ENCODE measurements at regions not wholly inside any gene's neighbourhood (a gene's known extent, or its start where the extent isn't known, plus 50 kb on each side); places are given as distances from the start of the nearest gene placed in this dataset.
A peak's percentile ranks its signal among the peaks of the same experiment; 100 is the strongest.

DNA sequence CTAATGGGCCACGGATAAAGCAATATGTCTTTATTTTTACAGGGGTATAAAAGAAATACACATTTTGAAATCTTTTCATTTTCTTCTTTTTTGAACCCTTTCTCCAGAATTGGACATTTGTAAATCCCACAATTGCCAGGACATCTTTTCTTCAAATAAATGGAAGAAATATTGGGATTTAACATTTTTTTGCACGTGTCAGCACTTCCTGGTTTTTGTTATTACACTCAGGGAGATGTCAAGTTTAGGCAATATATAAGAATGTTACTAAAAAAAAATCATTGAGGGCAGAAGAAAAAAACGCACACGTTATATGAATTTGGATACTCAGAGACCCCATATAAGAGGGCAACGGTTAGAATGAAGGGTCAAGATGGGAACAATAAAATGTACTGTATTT lies 78.3 kb upstream of the TMCO5A start:
- H3K27me3 Mint-ChIP-seq (ENCODE audit: insufficient read depth): peaks cover 2% of the 10 kb centered on the region; the same call in 1 of the 2 replicates
- H3K9me3 Mint-ChIP-seq: no peaks in the 10 kb centered on the region
- no peak overlapping the region for H3K27ac Mint-ChIP-seq
- H3K4me3 Mint-ChIP-seq: no peak overlapping the region
- H3K36me3 Mint-ChIP-seq (ENCODE audit: low read depth): no peaks in the 10 kb centered on the region
- H3K4me1 Mint-ChIP-seq (ENCODE audit: low read depth): peaks cover 13% of the 10 kb centered on the region
- TF ChIP-seq, protein P1, sequence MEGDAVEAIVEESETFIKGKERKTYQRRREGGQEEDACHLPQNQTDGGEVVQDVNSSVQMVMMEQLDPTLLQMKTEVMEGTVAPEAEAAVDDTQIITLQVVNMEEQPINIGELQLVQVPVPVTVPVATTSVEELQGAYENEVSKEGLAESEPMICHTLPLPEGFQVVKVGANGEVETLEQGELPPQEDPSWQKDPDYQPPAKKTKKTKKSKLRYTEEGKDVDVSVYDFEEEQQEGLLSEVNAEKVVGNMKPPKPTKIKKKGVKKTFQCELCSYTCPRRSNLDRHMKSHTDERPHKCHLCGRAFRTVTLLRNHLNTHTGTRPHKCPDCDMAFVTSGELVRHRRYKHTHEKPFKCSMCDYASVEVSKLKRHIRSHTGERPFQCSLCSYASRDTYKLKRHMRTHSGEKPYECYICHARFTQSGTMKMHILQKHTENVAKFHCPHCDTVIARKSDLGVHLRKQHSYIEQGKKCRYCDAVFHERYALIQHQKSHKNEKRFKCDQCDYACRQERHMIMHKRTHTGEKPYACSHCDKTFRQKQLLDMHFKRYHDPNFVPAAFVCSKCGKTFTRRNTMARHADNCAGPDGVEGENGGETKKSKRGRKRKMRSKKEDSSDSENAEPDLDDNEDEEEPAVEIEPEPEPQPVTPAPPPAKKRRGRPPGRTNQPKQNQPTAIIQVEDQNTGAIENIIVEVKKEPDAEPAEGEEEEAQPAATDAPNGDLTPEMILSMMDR (IDR thresholded peaks at IDR 0.05): no peak
- no peak for DNase-seq

DNA sequence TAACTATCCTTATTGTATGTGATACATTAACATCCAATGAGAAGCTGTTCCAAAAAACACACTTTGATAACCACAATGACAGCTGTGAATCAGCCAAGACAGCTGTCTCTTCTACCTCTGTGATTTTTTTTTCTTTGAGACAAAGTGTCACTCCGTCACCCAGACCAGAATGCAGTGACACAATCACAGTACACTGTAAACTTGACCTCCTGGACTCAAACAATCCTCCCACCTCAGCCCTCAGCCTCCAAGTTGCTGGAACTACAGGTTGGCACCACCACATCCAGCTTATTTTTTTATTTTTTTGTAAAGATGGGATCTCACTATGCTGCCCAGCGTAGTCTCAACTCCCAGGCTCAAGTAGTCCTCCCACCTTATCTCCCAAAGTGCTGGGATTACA lies 73.5 kb upstream of the TMCO5A start:
- H3K27ac Mint-ChIP-seq: no peak overlapping the region
- H3K36me3 Mint-ChIP-seq (ENCODE audit: low read depth): peaks cover 7% of the 10 kb centered on the region
- peaks cover 13% of the 10 kb centered on the region for H3K4me1 Mint-ChIP-seq (ENCODE audit: low read depth)
- H3K27me3 Mint-ChIP-seq (ENCODE audit: insufficient read depth): peaks cover 1% of the 10 kb centered on the region; the same call in 1 of the 2 replicates
- DNase-seq: no peak
- no peak overlapping the region for H3K4me3 Mint-ChIP-seq
- TF ChIP-seq, protein P1 (IDR thresholded peaks at IDR 0.05): no peak
- H3K9me3 Mint-ChIP-seq: peaks cover 9% of the 10 kb centered on the region

DNA sequence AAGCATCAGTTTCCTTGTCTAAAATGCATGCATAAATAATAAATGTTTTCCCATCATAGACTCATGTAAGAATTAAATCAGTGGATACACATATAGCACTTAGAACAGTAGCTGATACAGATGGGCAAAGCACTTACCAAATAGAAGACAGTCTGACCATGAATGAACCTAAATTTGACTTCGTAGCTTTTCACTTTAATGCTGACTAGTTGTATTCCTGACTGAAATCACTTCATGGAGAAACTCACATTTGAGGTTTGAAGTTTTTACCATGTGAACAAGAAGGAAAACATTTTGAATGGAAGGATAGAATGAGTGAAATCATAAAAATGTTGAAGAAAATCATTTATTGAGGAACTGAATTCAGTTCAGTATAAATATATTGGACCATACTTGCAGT lies 68.8 kb upstream of the TMCO5A start:
- TF ChIP-seq, protein P1 (IDR thresholded peaks at IDR 0.05): no peak
- no peak for DNase-seq
- H3K27me3 Mint-ChIP-seq (ENCODE audit: insufficient read depth): peaks cover 1% of the 10 kb centered on the region; the same call in 1 of the 2 replicates
- H3K4me1 Mint-ChIP-seq (ENCODE audit: low read depth): no peaks in the 10 kb centered on the region; the same call in 1 of the 2 replicates
- H3K36me3 Mint-ChIP-seq (ENCODE audit: low read depth): peaks cover 7% of the 10 kb centered on the region
- H3K4me3 Mint-ChIP-seq: no peak overlapping the region
- no peak overlapping the region for H3K27ac Mint-ChIP-seq
- H3K9me3 Mint-ChIP-seq: peaks cover 9% of the 10 kb centered on the region

DNA sequence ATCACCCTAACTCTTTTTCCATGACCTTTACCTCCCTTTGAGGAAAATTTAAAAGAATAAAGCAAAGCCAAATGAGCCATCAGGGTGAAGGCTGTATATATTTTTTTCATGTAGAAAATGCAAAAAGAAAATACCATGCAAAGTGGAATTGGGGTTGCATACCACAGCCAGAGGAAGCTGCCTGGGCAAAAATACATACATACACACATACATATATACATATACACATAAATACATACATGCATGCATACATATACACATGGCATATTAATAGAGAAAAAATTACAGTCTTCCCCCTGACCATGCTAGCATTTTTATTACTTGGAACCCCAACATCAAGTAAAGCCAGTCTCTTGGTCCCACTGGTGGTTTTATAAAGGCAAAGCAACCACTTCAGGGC lies 63.7 kb upstream of the TMCO5A start:
- TF ChIP-seq, protein P1 (IDR thresholded peaks at IDR 0.05): no peak
- Mint-ChIP-seq H3K27ac (no peak overlapping the region), H3K27me3 (ENCODE audit: insufficient read depth) (no peaks in the 10 kb centered on the region; the same call in 1 of the 2 replicates), H3K4me1 (ENCODE audit: low read depth) (peaks cover 23% of the 10 kb centered on the region), H3K4me3 (no peak overlapping the region), H3K9me3 (no peaks in the 10 kb centered on the region), H3K36me3 (ENCODE audit: low read depth) (no peaks in the 10 kb centered on the region)
- no peak for DNase-seq

DNA sequence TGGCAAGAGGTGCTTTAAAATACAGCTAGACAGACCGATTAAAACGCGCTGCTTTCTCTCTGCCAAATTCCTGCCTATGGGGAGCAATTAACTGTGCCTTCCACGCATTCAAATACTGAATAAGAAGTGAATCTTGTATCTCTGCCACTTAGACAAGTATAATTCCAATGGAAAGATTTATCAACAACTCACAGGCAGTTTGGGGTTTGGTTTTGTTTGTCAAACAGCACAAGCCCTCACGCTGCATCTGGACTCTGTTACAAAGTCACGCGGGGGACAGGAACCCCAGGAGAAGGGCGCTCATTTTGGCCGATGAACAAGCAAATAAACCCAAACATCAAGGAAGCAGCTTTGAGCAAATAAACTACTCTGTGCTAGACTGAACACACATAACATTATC lies 61.8 kb upstream of the TMCO5A start:
- TF ChIP-seq, protein P1 (IDR thresholded peaks at IDR 0.05): no peak
- Mint-ChIP-seq H3K9me3 (no peaks in the 10 kb centered on the region), H3K27me3 (ENCODE audit: insufficient read depth) (no peaks in the 10 kb centered on the region), H3K4me3 (peak overlapping the region; percentile 47), H3K27ac (peak overlapping the region; percentile 27), H3K36me3 (ENCODE audit: low read depth) (no peaks in the 10 kb centered on the region), H3K4me1 (ENCODE audit: low read depth) (peaks cover 42% of the 10 kb centered on the region)
- no peak for DNase-seq

DNA sequence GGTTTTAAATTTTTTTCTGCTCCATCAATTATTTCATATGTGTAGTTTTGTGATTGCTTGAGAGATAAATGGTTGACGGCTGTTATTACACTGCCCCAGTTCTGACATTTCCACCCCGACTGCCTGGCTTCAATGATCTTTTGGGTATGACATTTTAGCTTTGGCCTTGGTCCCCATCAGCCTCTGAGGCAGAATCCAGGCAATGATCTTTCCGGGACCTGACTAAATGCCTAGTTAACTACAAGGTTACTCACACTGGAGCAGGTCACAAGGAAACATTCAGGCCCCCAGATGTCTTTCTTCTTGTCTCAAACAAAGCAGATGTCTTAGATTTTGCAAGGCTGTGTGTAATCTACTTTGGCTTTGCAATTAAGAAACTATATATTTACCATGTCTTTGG lies 61.1 kb upstream of the TMCO5A start:
- H3K27me3 Mint-ChIP-seq (ENCODE audit: insufficient read depth): no peaks in the 10 kb centered on the region
- H3K9me3 Mint-ChIP-seq: no peaks in the 10 kb centered on the region
- no peak overlapping the region for H3K4me3 Mint-ChIP-seq
- peaks cover 49% of the 10 kb centered on the region for H3K4me1 Mint-ChIP-seq (ENCODE audit: low read depth)
- H3K27ac Mint-ChIP-seq: no peak overlapping the region
- DNase-seq: no peak
- TF ChIP-seq, protein P1 (IDR thresholded peaks at IDR 0.05): no peak
- H3K36me3 Mint-ChIP-seq (ENCODE audit: low read depth): no peaks in the 10 kb centered on the region

All from HFFc6 (cell line).